Stimulated activated CD8-positive, alpha-beta memory T cell treated with anti-CD3 and anti-CD28 coated beads, Interleukin-7, amount 100 ng/mL, for 4 hours (primary cell): ENCODE measurements at regions not wholly inside any gene's neighbourhood (a gene's known extent, or its start where the extent isn't known, plus 50 kb on each side); places are given as distances from the start of the nearest gene placed in this dataset.

Experiments
- DNase-seq, 2 donors: peaks; one replicate each; pipeline ENCODE4 v3.0.0-alpha.2; 2020; ENCODE audit warnings: low read depth in 2 of 2

DNA sequence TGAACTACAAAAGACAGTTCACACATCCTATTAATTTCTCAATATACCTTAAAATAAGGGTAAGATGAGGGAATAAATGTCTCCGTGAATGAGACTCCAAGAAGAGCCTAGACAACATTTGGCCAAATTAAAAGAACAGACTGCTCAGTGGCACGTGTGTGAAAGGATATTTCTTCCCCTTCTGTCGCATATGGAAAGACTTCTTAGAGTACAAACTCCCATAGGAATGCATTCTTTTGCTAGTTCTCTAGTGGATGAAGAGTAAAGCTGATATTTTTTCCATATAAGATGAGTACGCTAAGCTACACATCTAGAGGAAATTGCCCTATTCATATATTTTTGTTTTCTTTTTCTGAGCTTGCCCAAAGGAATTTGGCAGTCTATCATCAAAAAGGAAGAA is 710.0 kb upstream of the ID2 start:
- no peak for DNase-seq

GRCh38 chr2:7972670-7973069 is 709.2 kb upstream of the ID2 start:
- no peak for DNase-seq

- no peak for DNase-seq
Measured at GRCh38 chr2:7973801-7974480, 707.9 kb upstream of the ID2 start.

DNA sequence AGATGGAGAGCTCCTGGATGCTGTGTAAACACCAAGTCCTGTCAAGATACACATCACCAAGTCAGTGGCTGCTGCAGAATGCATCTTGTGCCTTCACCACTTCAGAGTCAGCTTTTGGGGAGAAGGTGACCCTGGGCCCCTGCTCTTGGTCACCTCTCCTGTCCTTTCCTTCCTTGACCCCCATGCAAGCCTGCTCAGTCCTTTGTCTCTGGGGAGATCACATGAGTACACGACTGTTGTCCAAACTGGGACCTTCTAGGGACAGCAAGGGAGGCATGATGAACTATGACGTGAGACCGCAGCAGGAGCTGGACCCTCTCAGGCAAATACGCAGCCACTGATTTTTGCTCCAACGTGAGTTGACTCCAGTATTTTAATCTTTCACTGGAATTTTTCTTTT is 706.9 kb upstream of the ID2 start:
- no peak for DNase-seq

- DNase-seq, result no peak
Measured at GRCh38 chr2:7976206-7976605, 705.6 kb upstream of the ID2 start.

GRCh38 chr2:7977981-7978380 is 703.9 kb upstream of the ID2 start:
- no peak for DNase-seq

- no peak for DNase-seq
Measured at GRCh38 chr2:7982054-7982453, 699.8 kb upstream of the ID2 start.

DNA sequence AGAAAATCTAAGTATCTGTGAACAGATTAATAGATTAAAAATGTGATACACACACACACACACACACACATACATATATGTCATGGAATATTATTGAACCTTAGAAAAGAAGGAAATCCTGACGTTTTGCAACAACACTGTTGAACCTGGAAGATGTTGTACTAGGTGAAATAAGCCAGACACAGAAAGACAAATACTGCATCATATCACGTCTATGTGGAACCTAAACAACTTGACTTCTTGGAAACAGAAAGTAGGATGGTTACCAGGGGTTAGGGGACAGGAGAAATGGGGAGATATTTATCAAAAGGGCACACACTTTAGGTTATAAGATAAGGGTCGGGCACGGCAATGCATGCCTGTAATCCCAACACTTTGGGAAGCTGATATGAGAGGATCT is 698.4 kb upstream of the ID2 start:
- DNase-seq, result no peak

DNA sequence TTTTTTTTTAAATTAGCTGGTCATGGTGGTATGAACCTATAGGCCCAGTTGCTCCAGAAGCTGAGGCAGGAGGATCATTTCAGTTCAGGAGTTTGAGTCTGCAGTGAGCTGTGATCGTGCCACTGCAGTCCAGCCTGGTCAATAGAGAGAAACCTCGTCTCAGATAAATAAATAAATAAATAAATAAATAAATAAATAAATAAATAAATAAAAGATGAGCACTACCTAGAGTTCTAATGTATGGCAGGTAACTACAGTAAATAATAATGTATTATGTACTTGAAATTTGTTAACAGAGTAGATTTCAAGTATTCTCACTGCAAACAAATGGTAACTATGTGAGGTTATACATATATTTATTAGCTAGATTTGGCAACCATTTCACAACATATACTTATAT is 697.9 kb upstream of the ID2 start:
- DNase-seq, result no peak

GRCh38 chr2:7984693-7985353 is 697.0 kb upstream of the ID2 start:
- no peak for DNase-seq

DNA sequence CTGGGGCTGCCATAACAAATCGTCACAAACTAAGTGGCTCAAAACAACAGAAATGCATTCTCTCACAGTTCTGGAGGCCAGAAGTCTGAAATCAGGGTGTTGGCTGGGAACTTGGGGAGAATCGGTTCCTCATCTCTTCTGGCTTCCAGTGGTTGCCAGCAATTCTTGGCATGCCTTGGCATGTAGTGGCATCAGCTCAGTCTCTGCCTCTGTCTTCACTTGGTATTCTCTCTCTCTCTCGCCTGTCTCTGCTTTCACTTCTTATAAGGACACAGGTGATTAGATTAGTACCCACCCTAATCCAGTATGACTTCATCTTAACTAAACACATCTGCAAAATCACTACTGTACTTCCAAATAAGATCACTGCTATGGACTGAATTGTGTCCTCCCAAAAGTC is 695.4 kb upstream of the ID2 start:
- no peak for DNase-seq

GRCh38 chr2:7987992-7988391 is 693.9 kb upstream of the ID2 start:
- no peak for DNase-seq

- no peak for DNase-seq
Measured at GRCh38 chr2:7988440-7988839, 693.4 kb upstream of the ID2 start.

DNA sequence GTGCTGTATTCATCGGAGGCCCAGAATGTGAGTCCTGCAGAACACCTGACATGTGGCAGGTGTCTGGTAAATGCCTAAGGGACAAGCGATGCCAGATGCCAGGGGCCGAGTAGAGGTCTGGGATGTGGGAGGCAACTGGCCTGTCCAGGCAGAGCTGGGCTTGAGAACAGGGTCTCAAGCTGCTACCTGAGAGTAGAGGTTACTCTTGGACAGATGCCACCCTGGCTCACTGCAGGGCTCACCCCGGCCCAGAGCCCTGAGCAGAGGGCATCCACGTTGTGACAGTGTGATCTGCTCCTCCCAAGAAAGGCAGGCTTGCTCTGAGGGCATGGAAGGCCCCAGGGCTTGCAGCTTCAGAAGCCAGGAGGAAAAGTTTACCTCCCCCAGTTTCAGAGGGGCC is 692.0 kb upstream of the ID2 start:
- DNase-seq, result no peak

GRCh38 chr2:7992612-7993602 is 688.9 kb upstream of the ID2 start:
- no peak for DNase-seq

GRCh38 chr2:7994397-7994951 is 687.4 kb upstream of the ID2 start:
- DNase-seq, result no peak

GRCh38 chr2:7997279-7997678 is 684.6 kb upstream of the ID2 start:
- DNase-seq, result no peak

GRCh38 chr2:7999683-8000476 is 682.0 kb upstream of the ID2 start:
- DNase-seq, result no peak

DNA sequence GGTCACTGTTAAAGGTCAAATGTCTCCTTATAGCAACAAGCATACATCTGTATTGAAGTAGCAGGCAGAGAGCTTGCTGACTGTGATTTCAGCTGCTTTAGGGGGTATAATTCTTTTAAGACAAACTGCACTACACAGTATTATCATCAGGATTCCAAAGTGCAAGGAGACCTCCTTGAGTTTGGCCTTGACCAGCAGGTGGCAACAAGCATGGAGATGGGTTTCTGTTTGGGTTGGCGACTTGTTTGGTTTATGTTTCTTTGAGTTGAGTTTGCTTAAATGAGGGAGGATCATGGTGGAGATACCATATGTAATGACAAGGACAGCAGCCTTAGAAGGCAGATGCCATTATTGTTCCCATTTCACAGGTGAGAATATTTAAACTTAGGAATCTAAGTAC is 681.0 kb upstream of the ID2 start:
- no peak for DNase-seq

- DNase-seq, result no peak
Measured at GRCh38 chr2:8002765-8003393, 679.0 kb upstream of the ID2 start.

- DNase-seq, result no peak
Measured at GRCh38 chr2:8003462-8004075, 678.3 kb upstream of the ID2 start.
